ENCODE measurements at regions not wholly inside any gene's neighbourhood (a gene's known extent, or its start where the extent isn't known, plus 50 kb on each side); places are given as distances from the start of the nearest gene placed in this dataset.

DNA sequence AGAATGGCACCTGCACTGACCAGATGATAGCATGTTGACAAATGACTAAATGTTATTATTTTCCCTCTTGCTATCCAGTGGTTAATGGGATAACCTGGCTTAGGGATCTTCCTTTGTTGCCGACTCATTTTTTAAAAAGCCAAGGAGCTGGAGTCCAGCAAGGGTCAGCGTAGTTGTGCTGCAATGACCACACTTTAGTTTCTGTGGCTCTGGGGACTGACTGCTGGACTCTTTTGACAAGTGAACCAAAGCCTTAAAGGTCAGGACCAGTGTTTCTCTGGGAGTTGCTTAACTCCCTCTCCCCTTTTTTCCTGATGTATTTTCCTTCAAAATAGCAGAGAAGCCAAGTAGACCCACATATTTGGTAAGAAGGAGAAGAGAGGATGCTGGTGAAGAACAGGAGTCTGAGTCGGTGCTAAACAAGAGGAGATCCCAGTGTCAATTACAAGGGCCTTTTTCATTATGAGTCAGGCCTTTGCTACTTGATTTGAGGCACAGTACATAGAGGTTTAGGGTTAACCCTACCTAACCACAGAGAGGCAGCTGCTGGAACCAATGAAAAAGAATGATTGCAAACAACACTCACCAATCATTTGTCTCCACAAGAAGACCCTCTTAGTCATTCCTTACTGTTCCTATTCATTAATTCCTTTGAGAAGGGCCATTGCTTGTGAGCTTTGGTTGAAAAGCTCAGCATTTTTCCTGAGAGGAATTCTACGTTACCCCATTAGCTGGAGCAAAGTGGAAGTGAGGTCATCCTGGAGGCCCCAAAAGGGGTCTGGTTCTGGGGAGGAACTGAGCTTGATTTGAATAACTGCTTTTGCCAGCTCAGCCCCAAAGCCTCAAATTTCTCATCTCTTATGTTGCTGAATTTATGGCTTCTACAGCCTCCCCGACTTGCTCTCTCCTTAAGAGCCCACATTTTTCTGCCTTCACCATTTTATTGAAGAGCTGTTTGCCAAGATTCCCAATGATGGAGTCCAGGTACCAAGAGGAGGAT, 137.6 kb upstream of the HNMT start:
- 76 to 82% methylated on average over 5 of the region's 5 CpGs for WGBS, 2 donors
- Histone ChIP-seq H3K9me3 (no peaks in the 10 kb centered on the region), H3K4me3 (no peak overlapping the region), H3K27ac (no peak overlapping the region), H3K27me3 (no peaks in the 10 kb centered on the region), H3K4me1 (no peaks in the 10 kb centered on the region), H3K36me3 (ENCODE audit: low read depth, missing control alignments) (no peaks in the 10 kb centered on the region)
- intact Hi-C loops (cut with DNase I; ENCODE audit: low total_unique reads) = no loop called here
- TF ChIP-seq CTCF (IDR thresholded peaks at IDR 0.05) (no peak), POLR2A (IDR thresholded peaks at IDR 0.05) (no peak)
- DNase-seq = no peak

DNA sequence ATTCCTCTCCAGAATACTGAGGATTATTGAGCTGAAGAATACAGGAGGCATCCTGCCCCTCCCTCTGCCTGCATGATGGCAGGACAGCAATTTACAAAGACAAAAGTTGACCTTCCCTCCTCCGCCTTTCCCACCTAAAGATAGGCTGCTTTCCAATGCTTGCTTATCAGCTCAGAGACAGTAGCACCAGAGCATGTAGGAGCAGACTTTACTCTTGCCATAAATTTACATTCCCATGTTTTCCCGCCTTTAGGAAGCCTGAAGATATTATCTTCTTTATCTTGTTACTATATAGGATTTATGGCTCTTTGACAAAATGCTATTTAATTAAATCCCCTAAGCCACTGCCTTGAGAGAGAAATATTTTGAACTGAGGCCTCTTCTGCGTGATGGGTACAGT, 135.6 kb upstream of the HNMT start:
- TF ChIP-seq POLR2A (IDR thresholded peaks at IDR 0.05) (no peak), CTCF (IDR thresholded peaks at IDR 0.05) (no peak)

DNA sequence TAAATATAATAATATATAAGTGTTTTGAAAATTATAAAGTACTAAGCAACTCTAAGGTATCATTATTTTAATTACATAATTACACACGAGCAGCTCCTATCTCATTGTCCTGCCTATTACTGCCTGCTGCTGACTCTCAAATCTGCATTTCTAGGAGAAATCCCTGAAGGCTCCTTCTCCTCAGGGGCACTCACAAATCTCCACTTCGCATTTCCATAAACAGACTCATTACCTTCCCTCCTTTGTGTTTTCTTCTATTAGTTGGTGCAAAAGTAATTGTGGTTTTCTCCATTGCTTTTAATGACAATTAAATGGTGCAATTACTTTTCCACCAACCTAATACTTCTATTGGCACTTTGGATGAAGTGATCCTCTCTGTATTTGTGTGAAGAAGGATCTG, 135.0 kb upstream of the HNMT start:
- no peaks in the 10 kb centered on the region for H3K27me3 ChIP-seq
- no peak overlapping the region for H3K4me3 ChIP-seq
- intact Hi-C loops (cut with DNase I; ENCODE audit: low total_unique reads) = no loop called here
- no peak for TF ChIP-seq CTCF (IDR thresholded peaks at IDR 0.05)
- TF ChIP-seq POLR2A (IDR thresholded peaks at IDR 0.05) = no peak
- no peak for DNase-seq
- WGBS, 2 donors = 67 to 76% methylated on average over 2 of the region's 2 CpGs
- H3K9me3 ChIP-seq = no peaks in the 10 kb centered on the region
- no peak overlapping the region for H3K27ac ChIP-seq
- no peaks in the 10 kb centered on the region for H3K4me1 ChIP-seq
- no peaks in the 10 kb centered on the region for H3K36me3 ChIP-seq (ENCODE audit: low read depth, missing control alignments)

More for the DNA sequence above, 135.6 kb upstream of the HNMT start:
- no peak overlapping the region for H3K27ac ChIP-seq
- H3K36me3 ChIP-seq (ENCODE audit: low read depth, missing control alignments) = no peaks in the 10 kb centered on the region
- 53 to 70% methylated on average over 3 of the region's 3 CpGs for WGBS, 2 donors
- no peak overlapping the region for H3K4me3 ChIP-seq
- no peaks in the 10 kb centered on the region for H3K27me3 ChIP-seq
- no peaks in the 10 kb centered on the region for H3K9me3 ChIP-seq
- intact Hi-C loops (cut with DNase I; ENCODE audit: low total_unique reads) = no loop called here
- H3K4me1 ChIP-seq = no peaks in the 10 kb centered on the region
- no peak for DNase-seq

GRCh38 chr2:137834760-137835379, 129.4 kb upstream of the HNMT start:
- 62 to 71% methylated on average over 6 of the region's 6 CpGs for WGBS, 2 donors
- Histone ChIP-seq H3K9me3 (no peaks in the 10 kb centered on the region), H3K4me3 (no peak overlapping the region), H3K27ac (no peak overlapping the region), H3K27me3 (no peaks in the 10 kb centered on the region), H3K36me3 (ENCODE audit: low read depth, missing control alignments) (no peaks in the 10 kb centered on the region), H3K4me1 (no peaks in the 10 kb centered on the region)
- DNase-seq = no peak
- no peak for TF ChIP-seq CTCF (IDR thresholded peaks at IDR 0.05)
- TF ChIP-seq POLR2A (IDR thresholded peaks at IDR 0.05) = no peak
- intact Hi-C loops (cut with DNase I; ENCODE audit: low total_unique reads) = no loop called here
